H1 (cell line): ENCODE measurements at regions not wholly inside any gene's neighbourhood (a gene's known extent, or its start where the extent isn't known, plus 50 kb on each side); places are given as distances from the start of the nearest gene placed in this dataset.

ENCODE experiments used
- CTCF ChIA-PET: fragments of 300-600 bp; sonication (Branson Sonifier 250); formaldehyde crosslinking; loops from one replicate; lab custom pipeline; 2021; ENCODE audit not compliant: partially characterized antibody; lab: Charles Lee
- POLR2A ChIA-PET: fragments of 300-600 bp; sonication (Branson Sonifier 250); formaldehyde crosslinking; loops from one replicate; lab custom pipeline; 2021; ENCODE audit warnings: inconsistent platforms; ENCODE audit not compliant: partially characterized antibody; lab: Charles Lee
- DNase-seq, 2 experiments: peaks; one replicate each; pipeline versions ENCODE4 v3.0.0 to v3.0.0-alpha.2; 2010 to 2022; ENCODE audit warnings: low spot score in 2 of 2, low read depth in 1 of 2, mixed read lengths in 1 of 2
- FAIRE-seq: peaks from 2 replicates; lab custom pipeline; 2011; peaks lifted over from hg19 to GRCh38; lab: Jason Lieb, UNC
- H2AFZ ChIP-seq: 2 replicates; pipeline ENCODE4 v1.8.1; 2012; ENCODE audit warnings: low read length, inconsistent platforms
- H2AK5ac ChIP-seq: 2 replicates; pipeline ENCODE4 v1.6.1; 2013; ENCODE audit warnings: low read depth, low read length
- H2BK120ac ChIP-seq: replicated peaks from 2 replicates; pipeline ENCODE3; 2013; ENCODE audit warnings: low read depth, low read length, inconsistent platforms
- H2BK12ac ChIP-seq: 2 replicates; pipeline ENCODE4 v1.6.1; 2013; ENCODE audit warnings: low read depth, low read length
- H2BK15ac ChIP-seq: 2 replicates; pipeline ENCODE4 v1.6.1; 2013; ENCODE audit warnings: low read length
- H2BK20ac ChIP-seq: 2 replicates; pipeline ENCODE4 v1.6.1; 2013; ENCODE audit warnings: low read length
- H2BK5ac ChIP-seq: 2 replicates; pipeline ENCODE4 v1.6.1; 2013; ENCODE audit warnings: low read depth, low read length
- H3K14ac ChIP-seq: 2 replicates; pipeline ENCODE4 v1.6.1; 2013; ENCODE audit warnings: inconsistent platforms; ENCODE audit not compliant: insufficient read length
- H3K18ac ChIP-seq: 2 replicates; pipeline ENCODE4 v1.6.1; 2013; ENCODE audit warnings: low read length; ENCODE audit errors: extremely low read depth
- H3K23ac ChIP-seq: 2 replicates; pipeline ENCODE4 v1.6.1; 2013; ENCODE audit warnings: inconsistent platforms; ENCODE audit not compliant: insufficient read length
- H3K23me2 ChIP-seq: 2 replicates; pipeline ENCODE4 v1.6.1; 2013; ENCODE audit warnings: low read depth, low read length
- H3K27ac ChIP-seq: 2 replicates; pipeline ENCODE4 v1.6.1; 2011; ENCODE audit warnings: low read depth, low read length, inconsistent platforms
- H3K27me3 ChIP-seq, 4 experiments: replicated peaks in 1 of 4; 1 replicate in 1 of 4; 2 replicates in 3 of 4; pipeline versions ENCODE4 v1.6.1 to v1.8.1; 2011 to 2013; ENCODE audit warnings: low read length in 3 of 4, mild to moderate bottlenecking in 3 of 4, inconsistent platforms in 2 of 4, mixed read lengths in 2 of 4, moderate library complexity in 1 of 4; ENCODE audit not compliant: control insufficient read depth in 3 of 4, insufficient read depth in 3 of 4; ENCODE audit errors: extremely low read depth in 1 of 4
- H3K36me3 ChIP-seq, 4 experiments: 2 replicates each; pipeline versions ENCODE4 v1.6.1 to v1.8.1; 2011 to 2013; ENCODE audit warnings: mild to moderate bottlenecking in 4 of 4, low read length in 3 of 4, moderate library complexity in 2 of 4, control low read depth in 1 of 4, inconsistent platforms in 1 of 4; ENCODE audit not compliant: insufficient read depth in 4 of 4, control insufficient read depth in 2 of 4
- H3K4ac ChIP-seq: replicated peaks from 2 replicates; pipeline ENCODE3; 2013; ENCODE audit warnings: low read length, low read depth, mixed read lengths, inconsistent platforms; ENCODE audit not compliant: insufficient read length
- H3K4me1 ChIP-seq, 4 experiments: replicated peaks in 1 of 4; 1 replicate in 1 of 4; 2 replicates in 3 of 4; pipeline versions ENCODE4 v1.6.1 to v1.8.1; 2011 to 2013; ENCODE audit warnings: low read length in 3 of 4, inconsistent platforms in 2 of 4, mixed read lengths in 1 of 4; ENCODE audit not compliant: insufficient read depth in 4 of 4, control insufficient read depth in 3 of 4
- H3K4me2 ChIP-seq, 2 experiments: 2 replicates each; pipeline versions ENCODE4 v1.6.1 to v1.8.1; 2011 to 2013; ENCODE audit warnings: low read depth in 2 of 2, low read length in 2 of 2, control low read depth in 1 of 2, inconsistent platforms in 1 of 2, mild to moderate bottlenecking in 1 of 2; ENCODE audit not compliant: insufficient read depth in 1 of 2
- H3K4me3 ChIP-seq, 4 experiments: fragments of 200-600, 300-600 bp in 1 of 4; sonication (generic), shearing (Covaris generic), sonication (Bioruptor Twin) in 1 of 4; 2 replicates each; pipeline versions ENCODE4 v1.5.1 to v1.8.1; 2011 to 2016; ENCODE audit warnings: low read length in 4 of 4, low read depth in 3 of 4, control low read depth in 2 of 4, inconsistent platforms in 2 of 4, mild to moderate bottlenecking in 2 of 4, mixed read lengths in 1 of 4, moderate library complexity in 1 of 4; ENCODE audit not compliant: insufficient read depth in 2 of 4; ENCODE audit errors: extremely low read depth in 1 of 4
- H3K56ac ChIP-seq: replicated peaks from 2 replicates; pipeline ENCODE3; 2013; ENCODE audit warnings: low read depth, mild to moderate bottlenecking, mixed read lengths, low read length, inconsistent platforms; ENCODE audit not compliant: insufficient read length
- H3K79me1 ChIP-seq: 2 replicates; pipeline ENCODE4 v1.6.1; 2013; ENCODE audit warnings: low read depth, low read length, control low read depth
- H3K79me2 ChIP-seq, 2 experiments: 2 replicates each; pipeline versions ENCODE4 v1.6.1 to v1.8.1; 2012 to 2013; ENCODE audit warnings: low read length in 2 of 2, mild to moderate bottlenecking in 2 of 2, inconsistent platforms in 1 of 2; ENCODE audit not compliant: insufficient read depth in 2 of 2, control insufficient read depth in 1 of 2
- H3K9ac ChIP-seq, 4 experiments: replicated peaks in 1 of 4; 1 replicate in 1 of 4; 2 replicates in 3 of 4; pipeline versions ENCODE4 v1.6.1 to v1.8.1; 2011 to 2013; ENCODE audit warnings: low read depth in 3 of 4, low read length in 3 of 4, control low read depth in 2 of 4, mild to moderate bottlenecking in 2 of 4, moderate library complexity in 2 of 4, inconsistent platforms in 1 of 4; ENCODE audit errors: extremely low read depth in 1 of 4
- H3K9me3 ChIP-seq, 2 experiments: 2 replicates each; pipeline versions ENCODE4 v1.6.1 to v1.8.1; 2012 to 2013; ENCODE audit warnings: mild to moderate bottlenecking in 2 of 2, moderate library complexity in 2 of 2, control low read depth in 1 of 2, inconsistent platforms in 1 of 2, low read depth in 1 of 2, low read length in 1 of 2, mixed read lengths in 1 of 2; ENCODE audit not compliant: insufficient read depth in 2 of 2
- H4K20me1 ChIP-seq, 2 experiments: replicated peaks in 1 of 2; 2 replicates each; pipeline versions ENCODE3 to v1.8.1; 2011 to 2013; ENCODE audit warnings: inconsistent platforms in 2 of 2, low read length in 2 of 2, mild to moderate bottlenecking in 1 of 2; ENCODE audit not compliant: insufficient read depth in 2 of 2, control insufficient read depth in 1 of 2
- H4K5ac ChIP-seq: 2 replicates; pipeline ENCODE4 v1.6.1; 2013; ENCODE audit warnings: low read length, low read depth, mixed read lengths, inconsistent platforms; ENCODE audit not compliant: insufficient read length
- H4K8ac ChIP-seq: 2 replicates; pipeline ENCODE4 v1.8.0; 2013; ENCODE audit warnings: mild to moderate bottlenecking, moderate library complexity, low read length, inconsistent platforms; ENCODE audit not compliant: insufficient read depth; ENCODE audit errors: extremely low read depth
- H4K91ac ChIP-seq: replicated peaks from 2 replicates; pipeline ENCODE3; 2013; ENCODE audit warnings: low read length, mixed read lengths, inconsistent platforms; ENCODE audit not compliant: insufficient read length
- ATF2 ChIP-seq: IDR thresholded peaks from 2 replicates; pipeline ENCODE4 v1.6.1; 2012; ENCODE audit warnings: low read length, inconsistent platforms
- BCL11A ChIP-seq, 2 experiments: IDR thresholded peaks; one replicate each; pipeline ENCODE4 v1.6.1; 2011; ENCODE audit warnings: low read depth in 2 of 2, low read length in 2 of 2, mild to moderate bottlenecking in 2 of 2
- EGR1 ChIP-seq: IDR thresholded peaks from 2 replicates; pipeline ENCODE4 v1.6.1; 2011; ENCODE audit warnings: low read depth, low read length, borderline replicate concordance
- EP300 ChIP-seq, 2 experiments: IDR thresholded peaks; 1 replicate in 1 of 2; 2 replicates in 1 of 2; pipeline ENCODE4 v1.6.1; 2011 to 2012; ENCODE audit warnings: low read depth in 2 of 2, low read length in 2 of 2, mild to moderate bottlenecking in 2 of 2, borderline replicate concordance in 1 of 2, inconsistent platforms in 1 of 2, moderate library complexity in 1 of 2
- GABPA ChIP-seq: IDR thresholded peaks from 2 replicates; pipeline ENCODE4 v1.6.1; 2011; ENCODE audit warnings: mild to moderate bottlenecking, low read length, moderate library complexity, borderline replicate concordance; ENCODE audit not compliant: insufficient read depth
- HDAC6 ChIP-seq: IDR thresholded peaks from one replicate; pipeline ENCODE4 v1.7.1; 2012; ENCODE audit warnings: low read depth, mild to moderate bottlenecking, inconsistent platforms, low read length, moderate library complexity
- KDM1A ChIP-seq: fragments of 200-600, 300-600 bp; sonication (generic); IDR thresholded peaks from 2 replicates; pipeline ENCODE4 v1.7.1; 2016; ENCODE audit warnings: mild to moderate bottlenecking, low read length, borderline replicate concordance
- TAF7 ChIP-seq: optimal IDR thresholded peaks from 2 replicates; pipeline ENCODE3; 2011; ENCODE audit warnings: low read depth, mild to moderate bottlenecking, inconsistent platforms, low read length, moderate library complexity, borderline replicate concordance
- USF2 ChIP-seq: IDR thresholded peaks from 2 replicates; pipeline ENCODE4 v1.6.1; 2011; ENCODE audit warnings: low read length, improper control_type of control experiment
- YY1 ChIP-seq: IDR thresholded peaks from 2 replicates; pipeline ENCODE4 v1.6.1; 2011; ENCODE audit warnings: low read depth, mild to moderate bottlenecking, low read length
- WGBS, 2 experiments: shearing (Covaris generic) in 1 of 2; methylation state at CpG; one replicate each; pipeline versions ENCODE4 v1.1.6 to v1.1.7; 2013 to 2015; ENCODE audit warnings: low lambda C conversion rate in 2 of 2, mixed read lengths in 2 of 2, inconsistent platforms in 1 of 2, low coverage in 1 of 2, missing lambda C conversion rate in 1 of 2; ENCODE audit not compliant: insufficient replicate concordance in 2 of 2, insufficient coverage in 1 of 2, insufficient read length in 1 of 2; ENCODE audit errors: extremely low coverage in 1 of 2, missing lambda C conversion rate in 1 of 2; 5-methylcytosine and 5-hydroxymethylcytosine counted together

- DNase-seq (peak in 1 of 2 experiments; percentile 69), FAIRE-seq (peak; percentile 62)
- Histone ChIP-seq H4K8ac (no peak overlapping the region), H3K9ac (no peak overlapping the region), H3K4ac (no peak overlapping the region), H4K20me1 (no peaks in the 10 kb centered on the region), H2BK5ac (no peak overlapping the region), H3K27ac (no peak overlapping the region), H3K79me1 (no peaks in the 10 kb centered on the region), H3K23me2 (peaks cover 10% of the 10 kb centered on the region; the same call in 1 of the 2 replicates), H2BK15ac (no peak overlapping the region), H3K14ac (no peak overlapping the region), H4K5ac (no peak overlapping the region), H3K27me3 (no peaks in the 10 kb centered on the region; a peak in 1 of 7 replicates), H2BK20ac (no peak overlapping the region), H2AK5ac (no peak overlapping the region), H3K79me2 (no peaks in the 10 kb centered on the region), H3K4me1 (peaks cover 0 to 17% (median 6%) of the 10 kb centered on the region in 4 experiments; a peak in 4 of 7 replicates), H3K4me2 (peak overlapping the region in 1 of 2 experiments; percentile 22; a peak in 1 of 4 replicates), H3K4me3 (no peak overlapping the region), H2BK12ac (no peak overlapping the region; the same call in 1 of the 2 replicates), H3K9me3 (no peaks in the 10 kb centered on the region), H3K36me3 (no peaks in the 10 kb centered on the region), H3K18ac (peak overlapping the region; percentile 38; the same call in 1 of the 2 replicates), H3K56ac (no peak overlapping the region), H2BK120ac (no peak overlapping the region), H4K91ac (no peak overlapping the region), H3K23ac (no peak overlapping the region), H2AFZ (no peak overlapping the region)
- 64% methylated on average over 12 of the region's 13 CpGs; no CpG with 5 or more reads in 1 of the 2 experiments for WGBS, 2 experiments
- POLR2A ChIA-PET: no interaction called here
- CTCF ChIA-PET: interaction anchor here (1.3 kb wide), 1 partner anchor 15 kb away, joined by 3 read pairs; no protein-coding TSS in a partner anchor
- TF ChIP-seq EGR1 (no peak), HDAC6 (no peak), TAF7 (no peak), USF2 (peak; percentile 10; the same call in 1 of the 2 replicates), ATF2 (no peak), BCL11A (IDR thresholded peaks at IDR 0.05; ENCODE audit: low read depth in 2 of 2, low read length in 2 of 2) (no peak), KDM1A (no peak), EP300 (IDR thresholded peaks at IDR 0.05; ENCODE audit: borderline replicate concordance in 1 of 2, low read depth in 2 of 2, low read length in 2 of 2) (no peak), GABPA (no peak), YY1 (no peak)
Measured at GRCh38 chr22:48357196-48357595, 1470.5 kb downstream of the BRD1 start.
